ENCODE measurements at regions not wholly inside any gene's neighbourhood (a gene's known extent, or its start where the extent isn't known, plus 50 kb on each side); places are given as distances from the start of the nearest gene placed in this dataset.
"Not testable (repeated sequence)": the region's sequence is repeated elsewhere in the genome, so short reads cannot be mapped to it uniquely, and the experiment has no call there.

- H3K4me3 ChIP-seq (ENCODE audit: low read length in 2 of 2): no peak overlapping the region
- H3K27me3 Mint-ChIP-seq: peaks cover 32 to 37% of the 10 kb centered on the region in 2 donors
- H3K27ac Mint-ChIP-seq: no peak overlapping the region
- no peaks in the 10 kb centered on the region for H3K4me1 ChIP-seq (ENCODE audit: insufficient read depth, low read length)
- H3K27ac ChIP-seq (ENCODE audit: low read depth, low read length): no peak overlapping the region
- no peak for DNase-seq
- H3K4me1 Mint-ChIP-seq: no peaks in the 10 kb centered on the region
- ChIA-PET POLR2A (ENCODE audit: partially characterized antibody) (no interaction called here), CTCF (ENCODE audit: partially characterized antibody) (interaction anchor here (0.7 to 1.0 kb wide), 2 partner anchors 15 kb away, joined by 3 to 5 read pairs; no protein-coding TSS in a partner anchor)
- H3K9me3 ChIP-seq (ENCODE audit: control insufficient read depth in 1 of 2, low read length in 2 of 2): no peaks in the 10 kb centered on the region
- peaks cover 0 to 2% of the 10 kb centered on the region in 2 donors for H3K36me3 Mint-ChIP-seq
- H3K4me3 Mint-ChIP-seq: no peak overlapping the region
- peaks cover 4% of the 10 kb centered on the region for H3K27me3 ChIP-seq (ENCODE audit: insufficient read depth, low read length)
- H3K9me3 Mint-ChIP-seq: peaks cover 0 to 14% (median 6%) of the 10 kb centered on the region in 8 donors
- H3K36me3 ChIP-seq (ENCODE audit: insufficient read depth, low read length): no peaks in the 10 kb centered on the region
- intact Hi-C loops (cut with micrococcal nuclease): no loop called here
These were observed 62.5 kb upstream of the EPHB3 start for GRCh38 chr3:184498986-184499606.

- Mint-ChIP-seq H3K9me3 (peaks cover 0 to 14% (median 6%) of the 10 kb centered on the region in 8 donors), H3K4me3 (no peak overlapping the region), H3K27me3 (peaks cover 31 to 34% of the 10 kb centered on the region in 2 donors), H3K4me1 (no peaks in the 10 kb centered on the region), H3K27ac (no peak overlapping the region), H3K36me3 (peaks cover 0 to 2% of the 10 kb centered on the region in 2 donors)
- no peak for DNase-seq
- H3K9me3 ChIP-seq (ENCODE audit: control insufficient read depth in 1 of 2, low read length in 2 of 2): no peaks in the 10 kb centered on the region
- no peaks in the 10 kb centered on the region for H3K4me1 ChIP-seq (ENCODE audit: insufficient read depth, low read length)
- H3K4me3 ChIP-seq (ENCODE audit: low read length in 2 of 2): no peak overlapping the region
- intact Hi-C loops (cut with micrococcal nuclease): no loop called here
- ChIA-PET POLR2A (ENCODE audit: partially characterized antibody) (no interaction called here), CTCF (ENCODE audit: partially characterized antibody) (no interaction called here)
- no peak overlapping the region for H3K27ac ChIP-seq (ENCODE audit: low read depth, low read length)
- H3K27me3 ChIP-seq (ENCODE audit: insufficient read depth, low read length): peaks cover 4% of the 10 kb centered on the region
- H3K36me3 ChIP-seq (ENCODE audit: insufficient read depth, low read length): no peaks in the 10 kb centered on the region
These were observed 61.2 kb upstream of the EPHB3 start for GRCh38 chr3:184500344-184500923.

GRCh38 chr3:184502123-184502667 lies 59.4 kb upstream of the EPHB3 start:
- Mint-ChIP-seq H3K27me3 (peaks cover 29 to 41% of the 10 kb centered on the region in 2 donors), H3K9me3 (peaks cover 0 to 14% (median 5%) of the 10 kb centered on the region in 8 donors), H3K27ac (no peak overlapping the region), H3K36me3 (peaks cover 0 to 2% of the 10 kb centered on the region in 2 donors), H3K4me1 (no peaks in the 10 kb centered on the region), H3K4me3 (no peak overlapping the region)
- no peaks in the 10 kb centered on the region for H3K9me3 ChIP-seq (ENCODE audit: control insufficient read depth in 1 of 2, low read length in 2 of 2)
- no peak for DNase-seq
- no peak overlapping the region for H3K4me3 ChIP-seq (ENCODE audit: low read length in 2 of 2)
- ChIA-PET CTCF (ENCODE audit: partially characterized antibody) (no interaction called here), POLR2A (ENCODE audit: partially characterized antibody) (no interaction called here)
- H3K36me3 ChIP-seq (ENCODE audit: insufficient read depth, low read length): no peaks in the 10 kb centered on the region
- H3K27ac ChIP-seq (ENCODE audit: low read depth, low read length): no peak overlapping the region
- H3K27me3 ChIP-seq (ENCODE audit: insufficient read depth, low read length): peaks cover 4% of the 10 kb centered on the region
- intact Hi-C loops (cut with micrococcal nuclease): no loop called here
- no peaks in the 10 kb centered on the region for H3K4me1 ChIP-seq (ENCODE audit: insufficient read depth, low read length)

GRCh38 chr3:184502841-184503240 lies 58.7 kb upstream of the EPHB3 start:
- H3K4me1 ChIP-seq (ENCODE audit: insufficient read depth, low read length); H3K36me3 Mint-ChIP-seq; POLR2A ChIA-PET (ENCODE audit: partially characterized antibody); H3K27ac Mint-ChIP-seq; DNase-seq; H3K27me3 ChIP-seq (ENCODE audit: insufficient read depth, low read length); intact Hi-C loops (cut with micrococcal nuclease); H3K4me1 Mint-ChIP-seq; H3K4me3 Mint-ChIP-seq; H3K36me3 ChIP-seq (ENCODE audit: insufficient read depth, low read length); H3K9me3 ChIP-seq (ENCODE audit: control insufficient read depth in 1 of 2, low read length in 2 of 2); H3K4me3 ChIP-seq (ENCODE audit: low read length in 2 of 2); H3K27ac ChIP-seq (ENCODE audit: low read depth, low read length): not testable (repeated sequence)
- Mint-ChIP-seq H3K9me3 (peaks cover 0 to 14% (median 5%) of the 10 kb centered on the region in 8 donors), H3K27me3 (peaks cover 30 to 39% of the 10 kb centered on the region in 2 donors)
- CTCF ChIA-PET (ENCODE audit: partially characterized antibody): interaction anchor here (1.0 to 1.5 kb wide), 2 partner anchors 10 to 11 kb away, joined by 3 to 8 read pairs; no protein-coding TSS in a partner anchor

GRCh38 chr3:184503647-184504046 lies 57.9 kb upstream of the EPHB3 start:
- H3K9me3 ChIP-seq (ENCODE audit: control insufficient read depth in 1 of 2, low read length in 2 of 2): no peaks in the 10 kb centered on the region
- no peak overlapping the region for H3K4me3 ChIP-seq (ENCODE audit: low read length in 2 of 2)
- no peak overlapping the region for H3K27ac Mint-ChIP-seq
- peaks cover 4% of the 10 kb centered on the region for H3K27me3 ChIP-seq (ENCODE audit: insufficient read depth, low read length)
- intact Hi-C loops (cut with micrococcal nuclease): no loop called here
- H3K27ac ChIP-seq (ENCODE audit: low read depth, low read length): no peak overlapping the region
- peaks cover 0 to 2% of the 10 kb centered on the region in 2 donors for H3K36me3 Mint-ChIP-seq
- H3K36me3 ChIP-seq (ENCODE audit: insufficient read depth, low read length): no peaks in the 10 kb centered on the region
- no peak for DNase-seq
- H3K27me3 Mint-ChIP-seq: peaks cover 23 to 32% of the 10 kb centered on the region in 2 donors
- ChIA-PET POLR2A (ENCODE audit: partially characterized antibody) (no interaction called here), CTCF (ENCODE audit: partially characterized antibody) (interaction anchor here (0.6 to 1.5 kb wide), 3 partner anchors 9 to 21 kb away, joined by 3 to 8 read pairs (median 3); no protein-coding TSS in a partner anchor)
- no peaks in the 10 kb centered on the region for H3K4me1 ChIP-seq (ENCODE audit: insufficient read depth, low read length)
- peaks cover 0 to 14% (median 5%) of the 10 kb centered on the region in 8 donors for H3K9me3 Mint-ChIP-seq
- H3K4me1 Mint-ChIP-seq: no peaks in the 10 kb centered on the region
- no peak overlapping the region for H3K4me3 Mint-ChIP-seq

GRCh38 chr3:184505076-184505878 lies 56.3 kb upstream of the EPHB3 start:
- ChIA-PET CTCF (ENCODE audit: partially characterized antibody) (interaction anchor here (0.8 to 1.7 kb wide), 3 partner anchors 8 to 35 kb away, joined by 3 to 10 read pairs (median 4); no protein-coding TSS in a partner anchor), POLR2A (ENCODE audit: partially characterized antibody) (no interaction called here)

GRCh38 chr3:184506561-184506991 lies 55.0 kb upstream of the EPHB3 start:
- H3K27me3 Mint-ChIP-seq: peaks cover 22 to 33% of the 10 kb centered on the region in 2 donors
- H3K36me3 Mint-ChIP-seq: no peaks in the 10 kb centered on the region
- POLR2A ChIA-PET (ENCODE audit: partially characterized antibody): no interaction called here
- H3K27ac Mint-ChIP-seq: no peak overlapping the region
- no peak for DNase-seq
- CTCF ChIA-PET (ENCODE audit: partially characterized antibody): interaction anchor here (1.5 kb wide), 1 partner anchor 34 kb away, joined by 4 read pairs; no protein-coding TSS in a partner anchor
- Histone ChIP-seq H3K36me3 (ENCODE audit: insufficient read depth, low read length) (no peaks in the 10 kb centered on the region), H3K4me1 (ENCODE audit: insufficient read depth, low read length) (no peaks in the 10 kb centered on the region), H3K4me3 (ENCODE audit: low read length in 2 of 2) (no peak overlapping the region), H3K27me3 (ENCODE audit: insufficient read depth, low read length) (no peaks in the 10 kb centered on the region), H3K9me3 (ENCODE audit: control insufficient read depth in 1 of 2, low read length in 2 of 2) (no peaks in the 10 kb centered on the region), H3K27ac (ENCODE audit: low read depth, low read length) (no peak overlapping the region)
- intact Hi-C loops (cut with micrococcal nuclease): no loop called here
- no peak overlapping the region for H3K4me3 Mint-ChIP-seq
- H3K9me3 Mint-ChIP-seq: peaks cover 0 to 9% (median 5%) of the 10 kb centered on the region in 8 donors
- H3K4me1 Mint-ChIP-seq: no peaks in the 10 kb centered on the region

More at GRCh38 chr3:184505076-184505878, 56.3 kb upstream of the EPHB3 start:
- H3K27ac Mint-ChIP-seq: no peak overlapping the region
- peaks cover 0 to 12% (median 5%) of the 10 kb centered on the region in 8 donors for H3K9me3 Mint-ChIP-seq
- no peaks in the 10 kb centered on the region for H3K4me1 ChIP-seq (ENCODE audit: insufficient read depth, low read length)
- H3K27me3 Mint-ChIP-seq: peaks cover 16 to 30% of the 10 kb centered on the region in 2 donors
- H3K27ac ChIP-seq (ENCODE audit: low read depth, low read length): no peak overlapping the region
- no peaks in the 10 kb centered on the region for H3K36me3 ChIP-seq (ENCODE audit: insufficient read depth, low read length)
- DNase-seq: no peak
- peaks cover 0 to under 1% of the 10 kb centered on the region in 2 donors for H3K36me3 Mint-ChIP-seq
- H3K9me3 ChIP-seq (ENCODE audit: control insufficient read depth in 1 of 2, low read length in 2 of 2): no peaks in the 10 kb centered on the region
- no peaks in the 10 kb centered on the region for H3K27me3 ChIP-seq (ENCODE audit: insufficient read depth, low read length)
- intact Hi-C loops (cut with micrococcal nuclease): no loop called here
- H3K4me3 ChIP-seq (ENCODE audit: low read length in 2 of 2): no peak overlapping the region
- no peaks in the 10 kb centered on the region for H3K4me1 Mint-ChIP-seq
- no peak overlapping the region for H3K4me3 Mint-ChIP-seq
